CD14-positive monocyte (primary cell): ENCODE measurements at regions not wholly inside any gene's neighbourhood (a gene's known extent, or its start where the extent isn't known, plus 50 kb on each side); places are given as distances from the start of the nearest gene placed in this dataset.
A peak's percentile ranks its signal among the peaks of the same experiment; 100 is the strongest.

Experiments
- DNase-seq, 3 donors: peaks; one replicate each; pipeline ENCODE4 v3.0.0-alpha.2; 2011 to 2022
- H2AFZ ChIP-seq: 2 replicates; pipeline ENCODE4 v1.6.0; 2012; ENCODE audit warnings: mild to moderate bottlenecking, low read depth, low read length, inconsistent platforms; ENCODE audit not compliant: insufficient read depth, poor library complexity, severe bottlenecking
- H3K27ac ChIP-seq, 2 donors: 1 replicate in 1 of 2; 2 replicates in 1 of 2; pipeline ENCODE4 v1.5.1; 2012 to 2013; ENCODE audit warnings: low read length in 2 of 2, control low read depth in 1 of 2, inconsistent platforms in 1 of 2, low read depth in 1 of 2, mild to moderate bottlenecking in 1 of 2
- H3K27me3 ChIP-seq, 2 donors: one replicate each; pipeline versions ENCODE4 v1.6.0 to v1.6.1; 2011 to 2013; ENCODE audit warnings: low read length in 2 of 2; ENCODE audit not compliant: control insufficient read depth in 2 of 2, insufficient read depth in 2 of 2
- H3K36me3 ChIP-seq, 2 donors: replicated peaks in 1 of 2; 1 replicate in 1 of 2; 2 replicates in 1 of 2; pipeline versions ENCODE4 v1.5.1 to v1.6.1; 2012 to 2013; ENCODE audit warnings: low read length in 2 of 2, control low read depth in 1 of 2, inconsistent platforms in 1 of 2, mild to moderate bottlenecking in 1 of 2; ENCODE audit not compliant: insufficient read depth in 2 of 2, control insufficient read depth in 1 of 2
- H3K4me1 ChIP-seq, 2 donors: 1 replicate in 1 of 2; 2 replicates in 1 of 2; pipeline versions ENCODE4 v1.5.1 to v1.6.1; 2012 to 2013; ENCODE audit warnings: low read length in 2 of 2, control low read depth in 1 of 2, inconsistent platforms in 1 of 2, mild to moderate bottlenecking in 1 of 2, moderate library complexity in 1 of 2; ENCODE audit not compliant: insufficient read depth in 2 of 2, control insufficient read depth in 1 of 2
- H3K4me2 ChIP-seq: replicated peaks from 2 replicates; pipeline ENCODE3; 2012; ENCODE audit warnings: low read length, moderate library complexity, mild to moderate bottlenecking; ENCODE audit not compliant: poor library complexity, severe bottlenecking; ENCODE audit errors: extremely low read depth
- H3K4me3 ChIP-seq, 3 experiments: fragments of 200-600 bp in 1 of 3; sonication (generic) in 1 of 3; replicated peaks in 1 of 3; 1 replicate in 2 of 3; 2 replicates in 1 of 3; pipeline ENCODE4 v1.5.1; 2011 to 2013; ENCODE audit warnings: low read length in 3 of 3, mild to moderate bottlenecking in 3 of 3, control low read depth in 2 of 3, low read depth in 2 of 3, inconsistent platforms in 1 of 3, moderate library complexity in 1 of 3
- H3K79me2 ChIP-seq: 2 replicates; pipeline ENCODE4 v1.6.0; 2012; ENCODE audit warnings: mild to moderate bottlenecking, control low read depth, inconsistent platforms, low read length, moderate library complexity; ENCODE audit not compliant: insufficient read depth
- H3K9ac ChIP-seq: 2 replicates; pipeline ENCODE4 v1.6.0; 2017; ENCODE audit warnings: low read length, mild to moderate bottlenecking; ENCODE audit not compliant: insufficient read depth, poor library complexity, severe bottlenecking
- H3K9me3 ChIP-seq, 2 donors: replicated peaks in 1 of 2; 1 replicate in 1 of 2; 2 replicates in 1 of 2; pipeline versions ENCODE4 v1.5.1 to v1.6.1; 2012 to 2013; ENCODE audit warnings: low read length in 2 of 2, control low read depth in 1 of 2; ENCODE audit not compliant: control insufficient read depth in 1 of 2, insufficient read depth in 1 of 2
- H4K20me1 ChIP-seq: 2 replicates; pipeline ENCODE4 v1.6.0; 2012; ENCODE audit warnings: mild to moderate bottlenecking, low read length, control low read depth, moderate library complexity; ENCODE audit not compliant: insufficient read depth
- H3K27ac Mint-ChIP-seq, 7 donors: one replicate each; pipeline ENCODE4 v1.8.0; 2020; ENCODE audit warnings: mild to moderate bottlenecking in 7 of 7, mixed read lengths in 7 of 7, moderate library complexity in 6 of 7, inconsistent platforms in 2 of 7
- H3K27me3 Mint-ChIP-seq, 3 donors: one replicate each; pipeline ENCODE4 v1.8.0; 2021 to 2022; ENCODE audit warnings: low read depth in 3 of 3, mild to moderate bottlenecking in 3 of 3, mixed read lengths in 3 of 3, moderate library complexity in 3 of 3, inconsistent platforms in 1 of 3
- H3K36me3 Mint-ChIP-seq, 2 donors: one replicate each; pipeline ENCODE4 v1.8.0; 2020; ENCODE audit warnings: mixed read lengths in 2 of 2, inconsistent platforms in 1 of 2, mild to moderate bottlenecking in 1 of 2
- H3K4me1 Mint-ChIP-seq: one replicate; pipeline ENCODE4 v1.8.0; 2020; ENCODE audit warnings: mild to moderate bottlenecking, mixed read lengths
- H3K4me3 Mint-ChIP-seq, 2 donors: one replicate each; pipeline ENCODE4 v1.8.0; 2020; ENCODE audit warnings: mild to moderate bottlenecking in 2 of 2, mixed read lengths in 2 of 2, moderate library complexity in 1 of 2
- H3K9me3 Mint-ChIP-seq, 7 donors: one replicate each; pipeline ENCODE4 v1.8.0; 2020 to 2022; ENCODE audit warnings: mixed read lengths in 7 of 7, mild to moderate bottlenecking in 6 of 7, moderate library complexity in 6 of 7, inconsistent platforms in 2 of 7
- WGBS: methylation state at CpG from one replicate; pipeline ENCODE4 v1.1.5; 2013; ENCODE audit warnings: missing lambda C conversion rate; ENCODE audit not compliant: insufficient coverage; 5-methylcytosine and 5-hydroxymethylcytosine counted together
- intact Hi-C, 2 donors: fragments of 100-400 bp; cut with micrococcal nuclease; formaldehyde crosslinking; loops; one replicate each; pipeline versions ENCODE4 v1.15.0 to v1.15.1; 2023
- TF ChIP-seq, protein P1 (sequence below): fragments of 200-600 bp; IDR thresholded peaks from one replicate; pipeline ENCODE4 v1.8.0; 2022; ENCODE audit warnings: antibody characterized with exemption, mild to moderate bottlenecking

DNA sequence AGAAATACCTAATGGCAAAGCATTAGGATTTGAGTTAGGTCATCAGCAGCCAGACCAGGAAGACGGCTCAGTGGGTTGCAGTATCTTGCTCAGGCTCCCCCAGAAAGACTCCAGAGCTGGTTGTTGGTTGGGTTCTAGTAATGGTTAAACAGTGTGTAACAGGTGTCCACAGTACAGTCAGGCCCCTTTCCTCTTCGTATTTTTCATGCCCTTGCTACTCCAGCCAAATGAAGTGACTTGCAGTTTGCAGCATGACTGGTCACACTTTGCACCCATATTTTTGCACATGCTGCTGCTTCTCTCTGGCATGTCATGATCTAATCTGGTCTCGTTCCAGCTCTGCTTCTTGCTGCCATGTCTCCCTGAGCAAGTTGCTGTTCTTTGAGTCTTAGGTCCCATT is 60.6 kb upstream of the TRPC7 start:
- no peak overlapping the region for H3K4me2 ChIP-seq
- Mint-ChIP-seq H3K36me3 (no peaks in the 10 kb centered on the region), H3K4me1 (no peaks in the 10 kb centered on the region), H3K9me3 (peaks cover 0 to 5% (median 0%) of the 10 kb centered on the region in 7 donors), H3K4me3 (no peak overlapping the region), H3K27me3 (peaks cover 0 to 8% (median 0%) of the 10 kb centered on the region in 3 donors), H3K27ac (no peak overlapping the region)
- H3K27ac ChIP-seq = no peak overlapping the region
- no peaks in the 10 kb centered on the region for H3K36me3 ChIP-seq
- no peaks in the 10 kb centered on the region for H3K79me2 ChIP-seq
- H4K20me1 ChIP-seq = no peaks in the 10 kb centered on the region
- no peak overlapping the region for H3K4me3 ChIP-seq
- H3K9me3 ChIP-seq = no peaks in the 10 kb centered on the region
- H3K9ac ChIP-seq = no peak overlapping the region
- DNase-seq = no peak
- no peak overlapping the region for H2AFZ ChIP-seq
- H3K27me3 ChIP-seq = no peaks in the 10 kb centered on the region
- H3K4me1 ChIP-seq = no peaks in the 10 kb centered on the region
- WGBS = 33% methylated on average over 2 of the region's 3 CpGs
- intact Hi-C loops = no loop called here
- TF ChIP-seq, protein P1, sequence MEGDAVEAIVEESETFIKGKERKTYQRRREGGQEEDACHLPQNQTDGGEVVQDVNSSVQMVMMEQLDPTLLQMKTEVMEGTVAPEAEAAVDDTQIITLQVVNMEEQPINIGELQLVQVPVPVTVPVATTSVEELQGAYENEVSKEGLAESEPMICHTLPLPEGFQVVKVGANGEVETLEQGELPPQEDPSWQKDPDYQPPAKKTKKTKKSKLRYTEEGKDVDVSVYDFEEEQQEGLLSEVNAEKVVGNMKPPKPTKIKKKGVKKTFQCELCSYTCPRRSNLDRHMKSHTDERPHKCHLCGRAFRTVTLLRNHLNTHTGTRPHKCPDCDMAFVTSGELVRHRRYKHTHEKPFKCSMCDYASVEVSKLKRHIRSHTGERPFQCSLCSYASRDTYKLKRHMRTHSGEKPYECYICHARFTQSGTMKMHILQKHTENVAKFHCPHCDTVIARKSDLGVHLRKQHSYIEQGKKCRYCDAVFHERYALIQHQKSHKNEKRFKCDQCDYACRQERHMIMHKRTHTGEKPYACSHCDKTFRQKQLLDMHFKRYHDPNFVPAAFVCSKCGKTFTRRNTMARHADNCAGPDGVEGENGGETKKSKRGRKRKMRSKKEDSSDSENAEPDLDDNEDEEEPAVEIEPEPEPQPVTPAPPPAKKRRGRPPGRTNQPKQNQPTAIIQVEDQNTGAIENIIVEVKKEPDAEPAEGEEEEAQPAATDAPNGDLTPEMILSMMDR = no peak

DNA sequence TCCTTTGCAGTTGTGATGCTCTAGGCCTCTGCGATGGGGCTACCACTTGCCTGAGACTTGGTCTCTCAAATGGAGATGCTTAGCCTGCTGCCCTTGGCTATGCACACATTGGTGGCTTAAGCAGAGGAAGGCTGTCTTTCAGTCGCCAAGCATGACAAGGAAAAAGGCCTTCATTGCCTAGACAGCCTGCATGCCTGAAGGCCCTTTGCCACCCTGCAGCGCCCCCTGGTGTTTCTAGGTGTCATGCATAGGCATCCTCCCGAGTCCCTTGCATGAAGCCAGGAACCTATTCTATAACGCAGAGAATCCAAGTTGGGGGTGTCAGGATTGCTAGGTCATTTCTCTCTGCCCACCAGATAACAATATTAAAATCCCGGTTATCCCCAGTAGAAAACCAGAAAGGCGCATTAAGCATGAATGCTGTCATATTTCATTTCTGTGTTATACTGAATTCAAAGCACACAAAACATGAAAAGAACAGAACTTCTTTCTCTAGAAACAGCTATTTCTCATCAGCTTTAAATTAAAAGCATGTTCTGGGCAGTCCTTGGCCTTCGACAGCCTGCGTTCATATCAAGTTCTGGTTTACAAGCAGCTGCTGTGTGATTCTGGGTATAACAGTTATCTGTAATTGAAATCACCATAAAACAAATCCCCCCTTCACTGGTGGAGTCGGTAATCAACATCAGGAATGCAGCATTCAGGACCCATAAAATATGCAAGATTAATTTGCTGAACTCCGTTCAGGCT is 59.7 kb upstream of the TRPC7 start:
- Mint-ChIP-seq H3K4me3 (no peak overlapping the region), H3K9me3 (peaks cover 0 to 5% (median 0%) of the 10 kb centered on the region in 7 donors), H3K4me1 (no peaks in the 10 kb centered on the region), H3K27me3 (peaks cover 0 to 8% (median 0%) of the 10 kb centered on the region in 3 donors), H3K27ac (no peak overlapping the region), H3K36me3 (no peaks in the 10 kb centered on the region)
- Histone ChIP-seq H2AFZ (no peak overlapping the region), H3K4me2 (no peak overlapping the region), H3K79me2 (no peaks in the 10 kb centered on the region), H3K9ac (no peak overlapping the region), H3K27ac (no peak overlapping the region), H3K9me3 (no peaks in the 10 kb centered on the region), H3K4me3 (no peak overlapping the region), H4K20me1 (no peaks in the 10 kb centered on the region), H3K4me1 (no peaks in the 10 kb centered on the region), H3K36me3 (no peaks in the 10 kb centered on the region), H3K27me3 (no peaks in the 10 kb centered on the region)
- intact Hi-C loops = no loop called here
- DNase-seq = no peak
- TF ChIP-seq, protein P1 = peak; percentile 53
- WGBS = 84% methylated on average over 3 of the region's 11 CpGs
